SK-N-MC (cell line): ENCODE measurements at regions not wholly inside any gene's neighbourhood (a gene's known extent, or its start where the extent isn't known, plus 50 kb on each side); places are given as distances from the start of the nearest gene placed in this dataset.

Experiments used
- EZH2 ChIP-seq: fragments of 200-600 bp; sonication (generic); IDR thresholded peaks from one replicate; pipeline ENCODE4 v1.6.1; 2017; ENCODE audit warnings: antibody characterized with exemption
- FOXP2 ChIP-seq: optimal IDR thresholded peaks from 2 replicates; pipeline ENCODE3; 2011; ENCODE audit warnings: mild to moderate bottlenecking, moderate library complexity; ENCODE audit not compliant: insufficient read depth; ENCODE audit errors: extremely low read length, control extremely low read depth
- POLR2AphosphoS5 ChIP-seq: IDR thresholded peaks from 2 replicates; pipeline ENCODE4 v1.6.1; 2012; ENCODE audit warnings: mild to moderate bottlenecking, low read depth, low read length, borderline replicate concordance

DNA sequence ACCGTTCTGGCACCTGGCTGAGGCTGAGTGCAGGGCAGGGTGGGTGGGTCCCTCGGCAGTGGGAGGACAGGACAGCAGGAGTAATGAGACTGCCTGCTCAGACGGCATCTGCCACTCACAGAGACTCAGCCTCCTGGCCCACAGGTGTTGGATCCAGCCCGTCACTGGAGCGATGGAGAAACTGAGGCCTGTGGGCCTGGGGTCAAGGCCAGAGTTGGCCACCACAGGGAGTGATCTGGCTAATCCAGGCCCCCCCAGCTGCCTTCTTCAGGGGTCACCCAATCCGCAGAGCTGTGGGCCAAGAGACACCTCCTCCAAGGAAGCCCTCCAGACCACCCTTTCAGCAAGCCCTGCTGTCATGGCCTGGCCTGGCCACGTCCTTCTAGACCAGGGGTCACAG is 103.7 kb upstream of the VSTM2B start:
- TF ChIP-seq EZH2 (no peak), POLR2AphosphoS5 (no peak), FOXP2 (no peak)
